RWPE2 (cell line): ENCODE measurements at regions not wholly inside any gene's neighbourhood (a gene's known extent, or its start where the extent isn't known, plus 50 kb on each side); places are given as distances from the start of the nearest gene placed in this dataset.

Source experiments
- ATAC-seq: fragments of 200-7000 bp; cut with Tn5 transposase; 3 replicates; pipeline ENCODE4 v1.9.1; 2021; ENCODE audit warnings: low read depth
- DNase-seq: peaks from one replicate; pipeline ENCODE4 v3.0.0-alpha.2; 2020; ENCODE audit warnings: low spot score
- H3K27ac ChIP-seq: fragments of 450-650 bp; 2 replicates; pipeline ENCODE4 v1.5.1; 2017; ENCODE audit warnings: mild to moderate bottlenecking; ENCODE audit not compliant: poor library complexity, severe bottlenecking
- H3K27me3 ChIP-seq: fragments of 250-450 bp; sonication (Bioruptor Pico); 2 replicates; pipeline ENCODE4 v1.5.1; 2021; ENCODE audit warnings: mild to moderate bottlenecking, moderate library complexity; ENCODE audit not compliant: insufficient read depth, poor library complexity, severe bottlenecking
- H3K36me3 ChIP-seq: fragments of 250-450 bp; sonication (Bioruptor Pico); 2 replicates; pipeline ENCODE4 v1.5.1; 2020; ENCODE audit warnings: low read depth, mild to moderate bottlenecking, moderate library complexity
- H3K4me1 ChIP-seq: fragments of 250-450 bp; sonication (Bioruptor Pico); 2 replicates; pipeline ENCODE4 v1.5.1; 2021; ENCODE audit warnings: mild to moderate bottlenecking, moderate library complexity; ENCODE audit not compliant: insufficient read depth, poor library complexity, severe bottlenecking
- H3K4me3 ChIP-seq: fragments of 250-450 bp; sonication (Bioruptor Pico); 2 replicates; pipeline ENCODE4 v1.5.1; 2021; ENCODE audit warnings: mild to moderate bottlenecking, moderate library complexity; ENCODE audit not compliant: severe bottlenecking
- H3K9me3 ChIP-seq: fragments of 250-450 bp; sonication (Bioruptor Pico); 2 replicates; pipeline ENCODE4 v1.5.1; 2021; ENCODE audit warnings: mild to moderate bottlenecking, moderate library complexity; ENCODE audit not compliant: severe bottlenecking
- TF ChIP-seq, protein P1 (sequence below): fragments of 450-650 bp; IDR thresholded peaks from one replicate; pipeline ENCODE4 v1.5.1; 2017; ENCODE audit warnings: mild to moderate bottlenecking, moderate library complexity; ENCODE audit not compliant: poor library complexity, severe bottlenecking

DNA sequence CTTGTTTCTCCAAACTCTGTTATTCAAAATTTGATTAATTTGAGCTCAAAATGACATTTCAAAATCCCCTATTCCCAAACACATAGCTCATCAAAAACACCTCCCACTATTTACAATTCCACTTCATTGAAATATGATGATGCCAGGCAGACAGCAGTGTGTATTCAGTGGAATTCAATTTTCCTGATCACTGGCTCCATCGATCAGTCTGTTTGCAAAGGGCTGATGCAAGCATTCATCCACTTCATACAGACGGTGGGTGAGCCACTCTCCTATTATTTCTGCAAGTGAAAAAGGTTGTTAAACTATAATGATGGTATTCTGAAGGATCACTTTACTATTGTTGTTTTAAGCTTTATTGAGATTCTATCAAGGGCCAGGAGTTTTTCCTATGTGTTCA is 90.7 kb downstream of the RTP4 start:
- Histone ChIP-seq H3K27ac (no peak overlapping the region), H3K27me3 (peaks cover 2% of the 10 kb centered on the region), H3K9me3 (no peaks in the 10 kb centered on the region), H3K36me3 (no peaks in the 10 kb centered on the region), H3K4me3 (no peak overlapping the region), H3K4me1 (no peaks in the 10 kb centered on the region)
- DNase-seq, result no peak
- ATAC-seq, result no peak
- TF ChIP-seq, protein P1, sequence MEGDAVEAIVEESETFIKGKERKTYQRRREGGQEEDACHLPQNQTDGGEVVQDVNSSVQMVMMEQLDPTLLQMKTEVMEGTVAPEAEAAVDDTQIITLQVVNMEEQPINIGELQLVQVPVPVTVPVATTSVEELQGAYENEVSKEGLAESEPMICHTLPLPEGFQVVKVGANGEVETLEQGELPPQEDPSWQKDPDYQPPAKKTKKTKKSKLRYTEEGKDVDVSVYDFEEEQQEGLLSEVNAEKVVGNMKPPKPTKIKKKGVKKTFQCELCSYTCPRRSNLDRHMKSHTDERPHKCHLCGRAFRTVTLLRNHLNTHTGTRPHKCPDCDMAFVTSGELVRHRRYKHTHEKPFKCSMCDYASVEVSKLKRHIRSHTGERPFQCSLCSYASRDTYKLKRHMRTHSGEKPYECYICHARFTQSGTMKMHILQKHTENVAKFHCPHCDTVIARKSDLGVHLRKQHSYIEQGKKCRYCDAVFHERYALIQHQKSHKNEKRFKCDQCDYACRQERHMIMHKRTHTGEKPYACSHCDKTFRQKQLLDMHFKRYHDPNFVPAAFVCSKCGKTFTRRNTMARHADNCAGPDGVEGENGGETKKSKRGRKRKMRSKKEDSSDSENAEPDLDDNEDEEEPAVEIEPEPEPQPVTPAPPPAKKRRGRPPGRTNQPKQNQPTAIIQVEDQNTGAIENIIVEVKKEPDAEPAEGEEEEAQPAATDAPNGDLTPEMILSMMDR, result no peak

DNA sequence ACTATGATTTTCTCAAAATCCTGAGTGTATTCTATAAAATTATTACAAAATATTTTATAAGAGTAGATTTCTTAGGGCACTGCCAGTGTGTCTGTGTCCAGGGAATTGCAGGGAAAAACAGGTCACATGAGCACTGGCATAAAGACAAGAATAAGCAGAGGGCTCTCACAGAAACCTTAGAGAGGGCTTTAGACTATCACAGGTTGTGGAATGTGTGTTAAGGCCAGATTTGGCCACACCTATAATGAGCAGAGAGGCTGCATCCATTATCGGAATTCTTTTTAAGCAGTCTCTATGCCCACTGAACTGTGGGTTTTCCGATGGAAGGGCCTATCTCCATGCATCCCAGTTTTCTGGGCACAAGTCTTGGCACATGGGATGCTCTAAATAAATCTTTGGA is 90.2 kb downstream of the RTP4 start:
- H3K27ac ChIP-seq, result no peak overlapping the region
- H3K4me1 ChIP-seq, result no peaks in the 10 kb centered on the region
- no peak for ATAC-seq
- H3K36me3 ChIP-seq, result no peaks in the 10 kb centered on the region
- DNase-seq, result no peak
- no peaks in the 10 kb centered on the region for H3K9me3 ChIP-seq
- H3K4me3 ChIP-seq, result no peak overlapping the region
- H3K27me3 ChIP-seq, result peaks cover 2% of the 10 kb centered on the region
- TF ChIP-seq, protein P1, result no peak

DNA sequence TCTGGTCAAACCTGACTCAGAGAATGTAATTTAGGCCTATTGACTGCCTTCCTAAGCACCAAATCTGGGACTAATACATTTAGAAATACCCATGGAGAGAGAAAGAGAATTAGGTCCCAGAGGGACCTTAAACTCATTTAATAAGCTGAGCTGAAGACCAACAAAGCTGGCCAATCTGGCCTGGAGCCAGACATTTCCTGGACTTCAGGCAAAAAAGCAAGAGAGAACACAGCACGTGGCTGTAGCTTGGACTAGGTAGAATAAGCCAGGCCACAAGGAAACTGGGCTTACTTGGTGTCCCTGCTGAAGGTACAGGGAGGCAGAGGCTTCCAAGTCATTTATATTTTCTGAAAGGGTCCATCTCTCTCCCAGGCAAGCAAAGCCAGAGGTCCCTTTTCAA is 88.1 kb downstream of the RTP4 start:
- DNase-seq (no peak), ATAC-seq (no peak)
- TF ChIP-seq, protein P1, result no peak
- H3K4me3 ChIP-seq, result no peak overlapping the region
- no peaks in the 10 kb centered on the region for H3K4me1 ChIP-seq
- H3K36me3 ChIP-seq, result no peaks in the 10 kb centered on the region
- peaks cover 2% of the 10 kb centered on the region for H3K27me3 ChIP-seq
- no peaks in the 10 kb centered on the region for H3K9me3 ChIP-seq
- H3K27ac ChIP-seq, result no peak overlapping the region

DNA sequence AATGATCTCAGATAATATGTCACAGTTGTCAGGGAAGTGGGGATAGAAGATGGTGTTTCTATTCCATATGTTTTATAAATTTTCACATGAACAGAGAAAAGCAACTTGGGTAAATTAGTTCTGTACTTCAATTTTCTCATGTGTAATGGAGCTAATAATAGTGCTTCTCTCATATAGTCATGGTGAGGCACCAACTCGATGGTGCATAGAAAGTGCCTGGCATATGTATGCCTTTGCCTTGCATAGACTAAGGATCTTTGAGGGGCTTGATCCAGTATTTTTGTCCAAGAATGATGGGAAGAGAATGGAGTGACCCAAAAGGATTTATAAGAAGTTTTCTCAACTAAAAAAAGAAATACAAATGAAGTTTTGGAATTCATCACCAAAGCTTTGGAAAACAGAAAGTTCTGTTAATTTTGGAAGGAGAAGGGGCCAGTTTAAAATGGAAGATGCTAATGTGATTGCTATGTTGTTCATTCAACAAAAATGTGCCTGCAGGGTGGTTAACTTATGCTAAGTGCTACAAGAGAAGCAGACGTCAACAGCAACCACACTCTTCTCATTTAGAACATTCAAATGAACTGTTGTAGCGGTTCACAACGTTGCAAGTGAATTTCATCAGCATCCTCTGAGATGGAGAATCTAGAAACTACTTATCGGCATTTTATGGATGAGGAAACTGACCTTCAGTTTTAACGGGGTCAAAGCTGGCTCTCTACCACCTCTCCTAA is 86.1 kb downstream of the RTP4 start:
- TF ChIP-seq, protein P1, result no peak
- Histone ChIP-seq H3K9me3 (no peaks in the 10 kb centered on the region), H3K27ac (no peak overlapping the region), H3K4me3 (no peak overlapping the region), H3K4me1 (no peaks in the 10 kb centered on the region), H3K27me3 (peaks cover 2% of the 10 kb centered on the region), H3K36me3 (no peaks in the 10 kb centered on the region)
- DNase-seq, result no peak
- ATAC-seq, result no peak

DNA sequence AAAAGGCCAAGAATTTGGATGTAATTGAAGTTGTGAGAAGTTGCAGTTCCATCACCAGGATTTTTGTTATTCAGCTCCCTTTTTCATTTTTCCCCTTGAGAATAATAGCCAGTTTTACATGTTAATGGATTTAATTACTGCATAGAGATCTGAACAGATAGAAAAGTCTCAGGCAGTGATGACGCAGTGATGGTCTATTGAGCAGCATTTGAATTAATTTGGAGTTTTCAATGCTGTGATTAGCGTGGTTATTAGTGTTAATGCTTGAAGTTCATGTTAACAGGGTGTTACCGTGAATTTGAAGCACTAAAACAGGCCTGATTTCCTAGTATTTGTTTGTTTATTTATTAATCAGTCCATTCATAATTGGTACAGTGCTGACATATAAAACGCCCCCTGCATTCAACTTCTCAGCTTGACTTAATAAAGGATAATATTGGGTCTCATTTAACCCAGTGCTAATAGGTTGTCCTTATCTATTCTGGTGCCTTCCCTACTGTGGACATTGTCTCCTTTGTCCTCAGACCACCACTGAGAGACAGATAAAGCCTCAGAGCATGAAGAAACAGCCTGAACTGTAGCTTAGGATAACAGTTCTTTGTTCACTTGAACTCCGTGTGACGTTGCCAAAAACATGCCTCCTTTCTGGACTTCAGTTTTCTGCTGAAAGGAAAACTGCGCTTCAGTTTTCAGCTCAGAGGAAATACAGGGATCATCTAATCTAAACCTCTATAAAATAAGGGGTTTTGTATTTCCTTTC is 82.4 kb downstream of the RTP4 start:
- Histone ChIP-seq H3K36me3 (no peaks in the 10 kb centered on the region), H3K4me3 (no peak overlapping the region), H3K4me1 (no peaks in the 10 kb centered on the region), H3K9me3 (no peaks in the 10 kb centered on the region), H3K27me3 (no peaks in the 10 kb centered on the region), H3K27ac (no peak overlapping the region)
- TF ChIP-seq, protein P1, result no peak
- no peak for ATAC-seq
- DNase-seq, result no peak
